ENCODE measurements at regions not wholly inside any gene's neighbourhood (a gene's known extent, or its start where the extent isn't known, plus 50 kb on each side); places are given as distances from the start of the nearest gene placed in this dataset.

DNA sequence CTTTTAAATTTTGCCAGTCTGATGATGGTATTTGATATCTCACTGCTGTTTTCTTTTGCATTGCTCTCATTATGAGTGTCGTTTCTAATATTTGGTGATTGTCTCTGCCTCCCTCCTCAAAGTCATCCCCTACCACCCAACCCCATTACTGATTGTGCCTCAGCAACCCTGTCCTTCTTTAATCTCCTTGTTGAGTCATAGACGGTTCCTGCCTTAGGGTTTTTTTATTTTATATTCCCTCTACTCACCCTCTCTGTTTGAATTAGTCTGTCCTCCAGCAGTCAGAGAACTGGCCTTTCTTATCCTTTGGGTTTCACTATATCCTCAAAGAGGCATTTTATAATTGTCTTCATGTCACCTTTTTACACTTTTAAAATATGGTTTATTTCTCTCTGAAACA lies 409.3 kb upstream of the CPEB2 start:
- no peak for DNase-seq

DNA sequence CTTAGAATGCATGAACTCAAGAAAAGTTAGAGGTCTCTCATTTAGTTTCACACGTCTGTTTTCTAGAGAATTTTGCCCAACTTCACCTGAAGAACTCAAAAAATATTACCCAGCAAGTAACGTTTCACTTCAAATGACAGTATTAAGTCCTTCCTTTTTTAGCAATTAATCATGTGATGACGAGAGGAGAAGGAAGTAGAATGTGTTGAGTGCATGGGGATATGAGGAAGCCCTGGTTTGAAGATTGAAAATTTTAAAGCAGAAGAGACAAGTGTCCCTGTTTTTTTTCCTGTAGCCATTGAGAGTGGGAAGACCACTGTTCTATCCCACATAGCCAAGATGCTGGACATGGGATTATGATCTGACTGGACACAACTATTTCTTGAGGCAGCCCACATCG lies 406.3 kb upstream of the CPEB2 start:
- no peak for DNase-seq

DNA sequence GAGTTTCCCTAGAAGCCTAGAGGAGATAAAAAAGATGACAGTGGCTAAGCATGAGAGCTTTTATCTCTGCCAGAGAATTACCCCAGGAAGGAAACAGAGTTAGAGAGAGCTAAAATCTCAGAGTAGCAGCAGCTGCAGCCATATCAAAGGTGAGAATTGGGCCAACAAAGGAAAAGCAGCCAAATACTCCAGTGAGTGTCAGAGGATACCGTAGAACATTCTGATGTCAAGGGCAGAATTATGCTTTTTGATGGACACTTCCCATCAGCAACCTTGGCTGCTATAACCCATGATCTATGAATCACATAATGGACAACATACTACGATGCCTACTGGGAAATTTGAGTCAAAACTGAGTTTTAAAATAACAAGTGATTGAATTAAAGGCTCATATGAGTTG lies 405.8 kb upstream of the CPEB2 start:
- no peak for DNase-seq

DNA sequence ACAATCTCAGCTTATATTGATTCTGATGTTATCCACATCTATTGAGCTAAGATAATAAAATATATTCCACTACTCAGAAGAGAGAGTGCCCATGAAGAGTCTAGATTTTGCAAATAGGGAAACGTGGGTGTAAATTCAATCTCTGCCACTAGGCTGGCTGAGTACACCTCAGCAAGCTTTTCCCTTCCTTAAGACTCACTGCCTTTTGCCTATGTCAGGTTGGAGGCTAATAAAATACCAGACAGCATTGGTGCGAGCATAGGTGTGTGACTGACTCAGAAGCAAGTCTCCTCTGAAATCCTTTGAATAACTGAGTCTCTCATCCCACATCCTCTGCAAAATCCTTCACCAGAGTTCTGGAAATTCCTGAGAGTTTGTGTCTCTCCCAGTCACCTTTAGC lies 405.4 kb upstream of the CPEB2 start:
- no peak for DNase-seq

DNA sequence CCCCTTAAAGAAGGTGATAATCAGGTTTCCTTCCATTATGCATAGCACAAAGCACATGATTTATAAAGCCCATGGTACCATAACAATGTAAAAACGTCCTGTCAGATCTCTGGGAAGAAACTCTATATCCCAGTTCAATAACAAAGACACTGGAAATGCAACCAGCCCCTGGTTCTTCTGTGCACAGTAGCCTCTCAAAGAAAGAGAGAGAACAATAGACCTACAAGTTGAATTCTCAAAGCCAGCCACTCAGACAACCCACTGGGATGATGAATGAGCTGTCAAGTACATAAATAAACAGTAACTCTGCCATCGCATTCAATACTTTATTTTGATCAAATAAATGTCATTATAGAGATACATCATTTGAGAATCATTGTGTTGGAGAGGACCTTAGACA lies 400.1 kb upstream of the CPEB2 start:
- DNase-seq: no peak

DNA sequence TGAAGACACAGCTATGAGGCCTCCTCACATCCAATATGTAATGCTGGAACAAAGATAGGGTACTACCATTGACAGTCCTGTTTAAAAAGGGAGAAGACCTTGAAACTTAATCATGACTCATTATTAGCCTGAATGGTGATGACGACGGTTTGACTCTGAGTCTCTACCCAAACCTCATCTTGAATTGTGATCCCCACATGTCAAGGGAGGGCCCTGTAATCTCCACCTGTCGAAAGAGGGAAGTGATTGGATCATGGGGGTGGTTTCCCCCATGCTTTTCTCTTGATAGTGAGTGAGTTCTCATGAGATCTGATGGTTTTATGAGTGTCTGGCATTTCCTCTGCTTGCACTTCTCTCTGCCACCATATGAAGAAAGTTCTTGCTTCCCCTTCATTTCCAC lies 395.3 kb upstream of the CPEB2 start:
- DNase-seq: no peak

DNA sequence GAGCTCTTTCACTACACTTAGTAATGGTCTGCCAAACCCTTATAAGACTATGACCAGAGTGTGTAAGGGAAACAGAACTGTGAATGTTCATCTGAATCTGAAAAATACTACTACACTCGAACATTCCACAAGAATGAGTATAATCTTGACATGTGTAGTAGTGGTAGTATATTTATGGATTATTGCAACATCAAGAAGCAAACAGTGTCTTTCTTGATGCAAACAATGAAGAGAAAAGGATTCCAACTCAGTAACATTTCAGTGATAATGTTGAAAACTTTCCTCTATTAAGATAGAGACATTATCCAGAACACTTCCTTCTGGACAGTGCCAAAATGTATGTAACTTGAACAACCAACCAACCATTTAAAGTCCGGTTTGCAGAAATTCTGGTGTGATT lies 394.7 kb upstream of the CPEB2 start:
- no peak for DNase-seq

DNA sequence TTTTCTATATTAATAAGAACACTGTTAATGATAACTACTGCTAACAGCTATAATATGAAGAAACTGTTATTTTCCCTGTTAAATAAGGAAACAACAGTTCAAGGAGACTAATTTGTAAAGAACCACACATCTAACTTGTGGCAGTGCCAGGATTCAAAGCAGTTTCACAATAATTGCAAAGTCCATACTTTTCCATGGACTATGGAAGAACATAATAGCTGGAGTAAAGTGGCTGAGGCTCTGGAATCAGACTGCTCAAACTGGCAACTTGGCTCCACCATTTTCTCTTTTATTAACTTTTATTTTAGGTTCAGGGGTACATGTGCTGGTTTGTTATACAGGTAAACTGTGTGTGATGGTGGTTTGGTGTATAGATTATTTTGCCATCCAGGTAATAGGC lies 393.7 kb upstream of the CPEB2 start:
- DNase-seq: no peak

DNA sequence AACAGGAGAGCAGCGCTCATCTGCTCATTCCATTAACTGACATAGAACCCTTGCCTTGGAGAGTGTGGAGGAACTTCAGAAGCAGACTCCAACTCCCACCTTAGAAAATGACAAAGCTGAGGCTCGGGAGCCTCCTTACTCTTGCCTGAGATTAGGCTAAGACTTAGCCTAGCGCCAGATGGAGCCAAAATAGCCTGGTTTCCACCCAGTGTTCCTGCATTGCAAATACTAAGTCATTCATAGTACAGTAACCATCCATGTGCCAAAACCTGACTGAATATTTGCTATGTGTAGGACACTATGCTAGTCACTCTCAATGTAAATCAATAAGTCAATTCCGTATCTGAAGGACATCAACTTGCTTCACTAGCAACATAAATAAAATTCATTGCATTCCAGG lies 387.4 kb upstream of the CPEB2 start:
- no peak for DNase-seq

DNA sequence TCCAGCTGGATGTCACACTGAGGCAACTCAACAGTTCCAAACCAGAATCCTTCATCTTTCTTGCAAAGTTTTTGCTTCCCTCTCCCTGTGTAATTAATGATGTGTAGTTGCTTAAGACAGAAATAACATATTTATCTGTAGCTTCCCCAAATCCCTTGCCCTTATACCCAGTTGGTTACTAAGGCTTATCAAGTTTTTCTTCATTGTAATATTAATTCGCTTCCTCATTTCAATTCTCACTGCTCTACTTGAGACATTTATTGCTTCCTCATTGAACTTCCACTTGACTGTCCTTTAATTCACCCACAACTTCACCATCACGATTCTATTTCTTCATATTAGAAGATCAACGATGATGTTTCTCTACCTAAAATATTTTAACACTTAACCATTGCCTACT lies 386.6 kb upstream of the CPEB2 start:
- DNase-seq: no peak

DNA sequence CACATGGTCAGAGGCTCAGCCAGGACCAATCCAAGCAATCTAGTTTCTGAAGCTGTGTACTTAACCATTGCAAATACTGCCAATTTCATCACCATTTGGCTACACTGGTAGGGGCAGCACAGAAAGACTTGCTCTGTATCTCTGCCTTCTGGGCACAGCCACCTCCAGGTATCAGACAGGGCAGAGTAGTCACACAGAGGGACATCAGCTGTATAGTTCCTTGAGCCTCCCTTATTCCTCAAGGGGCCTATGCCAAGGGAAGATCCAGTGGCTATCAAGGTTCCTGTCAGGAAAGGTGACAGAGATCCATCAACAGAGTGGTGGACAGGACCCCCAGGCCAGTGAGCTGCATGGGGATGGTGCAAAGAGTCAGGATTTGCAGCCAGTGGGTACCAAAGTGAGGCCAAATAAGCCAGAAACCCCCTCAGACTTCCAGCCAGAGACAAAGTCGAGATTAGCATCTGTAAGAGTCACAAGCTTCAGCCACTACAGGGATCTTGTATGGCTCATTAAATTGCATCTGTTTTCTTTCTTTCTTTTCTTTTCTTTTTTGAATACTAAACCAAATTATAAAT lies 381.6 kb upstream of the CPEB2 start:
- no peak for DNase-seq

DNA sequence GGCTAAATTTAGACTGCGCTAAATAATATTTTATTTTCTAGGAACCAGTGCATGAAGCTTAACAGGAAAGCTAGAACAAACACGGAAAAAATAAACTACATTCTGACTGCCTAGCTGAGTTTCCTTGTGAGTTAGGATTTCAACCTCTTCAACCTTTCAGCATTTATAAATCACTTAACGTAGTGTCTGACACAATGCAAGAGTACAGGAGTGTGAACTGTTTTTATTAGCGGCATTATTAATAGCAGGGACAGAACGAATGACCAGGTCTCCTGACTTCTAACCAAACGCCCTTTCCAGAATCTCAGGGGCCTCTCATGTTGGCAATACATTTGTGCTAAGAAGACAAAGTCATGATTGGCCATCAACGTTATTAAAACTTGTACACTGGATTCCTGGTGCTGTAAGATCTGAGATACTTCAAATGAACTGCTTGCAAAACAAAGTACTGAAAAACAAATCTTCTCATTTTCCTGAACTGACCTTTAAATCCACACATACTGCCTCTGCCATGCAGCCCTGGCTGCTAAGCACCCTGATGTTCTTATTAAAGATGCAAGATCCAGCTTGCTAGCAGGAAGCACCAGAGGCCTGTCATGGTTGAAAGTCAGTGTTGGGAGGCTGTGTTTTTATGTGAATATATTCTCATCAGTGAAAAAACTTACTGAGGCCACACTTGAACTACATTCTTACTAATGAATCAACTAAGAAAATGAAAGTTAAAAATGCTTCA lies 380.4 kb upstream of the CPEB2 start:
- no peak for DNase-seq

DNA sequence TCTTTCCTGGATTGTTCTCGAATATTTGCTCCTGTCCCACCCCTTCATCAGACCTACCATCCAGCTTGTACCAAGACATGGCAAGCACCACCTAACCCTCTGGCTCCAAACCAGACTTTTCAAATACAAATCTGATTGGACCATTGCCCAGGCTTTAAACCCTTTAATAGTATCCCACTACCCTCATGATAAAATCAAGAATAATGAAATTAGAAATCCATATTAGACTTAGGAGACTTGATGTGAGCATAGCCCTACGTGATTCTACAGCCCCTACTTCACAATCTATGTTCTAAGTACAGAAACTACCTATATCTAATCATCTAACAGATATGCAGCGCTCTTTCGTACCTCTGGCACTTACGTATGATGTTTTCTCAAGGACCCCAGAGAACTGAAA lies 375.2 kb upstream of the CPEB2 start:
- DNase-seq: no peak

DNA sequence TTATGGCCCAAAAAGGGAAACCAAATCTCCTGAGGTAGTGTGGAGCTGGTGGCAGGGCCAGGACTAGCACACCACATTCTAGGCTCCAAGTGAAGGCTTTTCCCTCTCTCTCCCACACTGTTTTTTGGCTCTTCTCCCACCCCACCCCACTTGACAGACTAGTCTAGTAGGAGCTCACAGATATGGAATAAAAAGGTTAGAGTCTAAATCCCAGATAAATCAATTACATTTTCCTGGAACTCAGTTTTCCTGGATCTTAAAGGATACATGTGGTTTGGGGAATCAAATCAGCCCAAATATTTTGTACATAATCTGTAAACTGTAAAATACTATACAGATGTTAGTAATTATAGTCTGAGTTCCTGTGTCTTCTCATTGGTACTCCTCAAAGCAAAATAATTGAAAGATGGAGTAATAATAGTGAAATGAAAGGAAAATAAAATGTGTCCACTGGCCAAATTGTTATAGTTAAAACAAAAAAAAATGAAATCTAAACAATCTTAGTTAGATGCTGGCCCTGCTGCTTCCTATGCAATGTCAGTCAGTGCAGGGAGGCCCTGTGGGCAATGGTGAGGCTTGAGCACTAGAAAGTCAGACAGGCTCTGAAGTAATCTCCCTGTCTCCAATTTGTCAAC lies 370.4 kb upstream of the CPEB2 start:
- no peak for DNase-seq

DNA sequence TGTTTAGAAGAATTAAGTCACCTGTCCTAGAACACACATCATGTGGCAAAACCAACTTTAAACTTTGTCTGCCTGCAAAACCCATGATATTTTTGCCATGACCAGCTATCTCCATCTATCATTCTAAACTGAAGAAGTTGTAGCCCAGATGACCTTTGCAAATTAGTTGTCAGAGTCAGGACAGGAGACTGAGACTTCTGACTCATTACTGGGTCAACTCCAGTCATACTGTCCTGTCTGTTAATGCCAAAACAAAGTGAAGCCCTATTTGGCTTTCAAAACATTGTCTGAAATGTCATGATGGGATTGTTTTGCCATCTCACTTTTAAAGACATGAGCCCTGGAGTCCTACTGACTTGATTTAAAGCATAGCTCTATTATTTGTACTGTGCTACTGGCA lies 365.7 kb upstream of the CPEB2 start:
- no peak for DNase-seq

DNA sequence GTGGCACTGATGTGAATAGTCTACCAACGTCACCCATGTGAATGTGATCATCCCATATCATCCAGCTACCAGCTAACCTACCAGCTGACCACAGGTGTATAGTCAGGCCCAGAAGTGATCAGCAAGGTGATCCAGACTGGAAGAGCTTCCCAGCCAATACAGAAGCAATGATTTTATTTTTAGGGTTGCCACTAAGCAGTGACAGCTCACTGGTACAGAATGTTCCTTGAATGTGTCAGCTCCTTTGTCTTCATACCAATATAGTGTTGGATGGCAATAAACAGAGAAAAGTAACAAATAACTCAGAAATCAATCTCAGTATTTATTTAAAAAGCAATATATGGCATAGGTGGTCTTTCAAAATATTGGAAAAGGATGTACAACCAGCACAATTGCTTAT lies 361.8 kb upstream of the CPEB2 start:
- DNase-seq: no peak

DNA sequence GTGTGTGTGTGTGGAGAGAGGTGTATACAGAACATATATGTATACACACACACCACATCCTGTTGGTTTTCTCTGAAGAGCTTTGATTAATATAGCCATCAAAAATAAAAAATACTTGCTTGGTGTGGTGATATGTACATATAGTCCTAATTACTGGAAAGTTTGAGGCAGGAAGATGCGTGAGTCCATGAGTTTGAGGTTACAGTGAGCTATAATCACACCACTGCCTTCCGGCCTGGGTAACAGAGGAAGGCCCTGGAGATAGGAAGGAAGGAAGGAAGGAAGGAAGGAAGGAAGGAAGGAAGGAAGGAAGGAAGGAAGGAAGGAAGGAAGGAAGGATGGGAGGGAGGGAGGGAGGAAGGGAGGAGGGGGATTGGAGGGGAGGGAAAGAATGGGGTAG lies 360.4 kb upstream of the CPEB2 start:
- no peak for DNase-seq

DNA sequence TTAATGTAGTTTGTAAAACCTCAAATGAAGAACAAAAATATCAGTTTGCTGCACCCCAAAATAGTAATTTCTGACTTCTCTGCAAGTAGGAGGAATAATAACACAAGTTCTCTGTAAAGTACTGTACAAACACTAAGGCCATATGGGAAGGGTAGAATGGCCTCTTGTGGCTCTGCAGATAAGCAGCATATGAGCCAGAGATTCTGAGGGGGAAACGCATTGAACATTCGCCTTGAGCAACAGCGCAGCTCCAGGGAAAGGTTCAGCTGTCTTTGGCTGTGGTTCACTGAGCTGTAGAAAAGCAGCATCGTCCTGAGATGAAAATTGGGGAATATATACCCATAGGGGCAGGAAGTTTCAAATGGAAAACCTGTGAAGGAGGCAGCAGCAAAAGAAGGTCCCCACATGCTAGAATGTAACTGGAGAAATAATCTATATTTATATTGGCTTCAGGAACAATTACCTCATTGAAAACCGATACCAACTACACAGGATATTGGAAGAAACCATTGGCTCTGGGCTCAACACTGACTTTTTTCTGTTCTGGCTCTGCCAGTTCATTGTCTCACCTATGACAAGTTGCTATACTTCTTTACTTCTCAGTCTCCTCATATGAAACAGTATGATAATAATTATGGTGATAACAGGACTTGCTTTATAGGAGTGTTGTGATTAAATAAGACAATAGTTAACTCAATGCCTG lies 357.6 kb upstream of the CPEB2 start:
- DNase-seq: no peak

DNA sequence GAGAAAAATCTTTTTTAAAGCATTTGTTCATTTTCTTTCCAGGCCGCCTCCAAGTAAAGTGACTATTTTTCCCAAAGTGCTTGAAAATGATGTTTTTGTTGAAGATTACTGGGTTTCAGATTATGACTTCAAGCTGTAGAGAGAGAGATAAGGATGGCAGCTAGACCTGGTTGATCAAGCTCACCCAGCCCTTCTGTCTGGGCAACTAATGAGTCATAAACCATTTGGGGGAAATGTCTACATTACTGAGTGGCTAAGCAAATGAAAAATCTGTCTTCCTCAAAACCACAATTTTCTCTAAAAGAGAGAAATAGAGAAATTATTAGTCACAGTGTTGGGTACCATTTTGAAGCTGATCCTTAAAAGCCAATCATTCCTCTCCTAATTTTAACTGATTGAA lies 355.4 kb upstream of the CPEB2 start:
- DNase-seq: no peak

DNA sequence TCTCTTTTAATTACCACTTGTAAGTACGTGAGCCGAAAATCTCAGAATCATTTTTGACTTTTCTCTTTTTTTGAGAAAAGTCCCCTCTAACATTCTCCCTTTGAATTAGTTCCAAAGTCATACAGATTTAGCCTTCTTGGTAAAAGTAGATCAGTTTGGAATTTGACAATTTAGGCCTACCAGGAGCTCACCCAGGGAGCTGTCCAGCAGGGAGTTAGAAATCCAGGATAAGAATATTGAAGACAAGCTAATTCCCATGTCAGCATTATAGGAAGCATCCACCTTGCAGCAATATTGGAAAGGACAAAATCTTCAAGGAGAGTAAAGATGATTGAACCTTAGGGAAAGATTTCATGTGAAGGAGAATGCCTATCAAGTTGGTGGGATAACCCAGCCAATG lies 352.2 kb upstream of the CPEB2 start:
- no peak for DNase-seq

DNA sequence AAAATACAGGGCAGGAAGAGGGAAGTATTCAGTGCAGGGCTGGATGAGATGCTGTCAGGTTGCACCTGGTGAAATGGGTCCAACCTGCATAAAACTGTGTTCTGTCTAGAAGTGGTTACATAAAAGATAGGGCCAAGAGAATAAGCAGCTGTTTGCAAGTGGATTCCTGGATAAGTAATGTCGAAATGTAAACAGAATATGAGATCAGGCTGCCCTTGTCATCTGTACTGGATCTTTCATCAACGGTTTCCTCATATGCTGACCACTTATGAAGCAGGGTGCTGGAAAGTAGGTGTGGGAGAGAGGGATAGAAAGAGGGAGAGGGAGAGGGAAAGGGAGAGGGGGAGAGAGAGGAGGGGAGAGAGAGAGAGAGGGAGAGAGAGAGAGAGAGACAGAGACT lies 349.8 kb upstream of the CPEB2 start:
- DNase-seq: no peak

DNA sequence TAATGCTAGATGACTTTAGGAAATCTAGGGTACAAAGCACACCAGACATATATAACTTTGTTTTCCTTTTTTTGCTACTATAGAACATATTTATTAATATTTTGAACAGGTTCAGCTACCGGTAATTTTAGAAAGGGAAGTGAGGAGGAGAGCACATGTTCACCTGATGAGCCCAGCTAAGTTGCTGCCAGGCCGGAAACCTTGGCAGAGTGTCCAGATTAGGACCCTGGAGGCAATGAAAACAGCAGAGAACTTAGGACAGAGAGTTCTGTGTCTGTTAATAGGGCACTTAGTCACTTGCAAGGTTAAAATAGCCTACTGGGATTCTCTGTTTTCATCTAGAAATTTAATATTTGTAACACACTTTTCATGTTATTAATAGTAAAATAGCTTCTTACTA lies 348.9 kb upstream of the CPEB2 start:
- no peak for DNase-seq

DNA sequence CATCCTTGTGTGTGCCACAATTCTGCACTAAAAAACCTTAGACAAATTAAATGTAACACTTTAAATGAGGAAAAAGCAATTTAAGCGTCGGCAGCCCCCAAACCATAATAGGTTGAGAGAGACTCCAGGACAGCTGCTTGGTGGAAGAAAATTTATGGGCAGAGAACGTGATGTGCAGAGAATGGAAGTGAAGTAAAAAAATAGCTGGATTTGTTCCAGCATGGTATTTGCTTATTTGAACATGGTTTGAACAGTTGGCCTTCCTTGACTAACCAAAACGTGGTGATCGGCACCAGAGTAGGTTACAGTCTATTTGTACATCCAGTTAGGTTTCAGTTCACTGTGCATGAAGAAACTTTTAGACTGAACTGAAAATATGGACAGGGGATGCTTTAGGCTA lies 343.0 kb upstream of the CPEB2 start:
- DNase-seq: no peak

DNA sequence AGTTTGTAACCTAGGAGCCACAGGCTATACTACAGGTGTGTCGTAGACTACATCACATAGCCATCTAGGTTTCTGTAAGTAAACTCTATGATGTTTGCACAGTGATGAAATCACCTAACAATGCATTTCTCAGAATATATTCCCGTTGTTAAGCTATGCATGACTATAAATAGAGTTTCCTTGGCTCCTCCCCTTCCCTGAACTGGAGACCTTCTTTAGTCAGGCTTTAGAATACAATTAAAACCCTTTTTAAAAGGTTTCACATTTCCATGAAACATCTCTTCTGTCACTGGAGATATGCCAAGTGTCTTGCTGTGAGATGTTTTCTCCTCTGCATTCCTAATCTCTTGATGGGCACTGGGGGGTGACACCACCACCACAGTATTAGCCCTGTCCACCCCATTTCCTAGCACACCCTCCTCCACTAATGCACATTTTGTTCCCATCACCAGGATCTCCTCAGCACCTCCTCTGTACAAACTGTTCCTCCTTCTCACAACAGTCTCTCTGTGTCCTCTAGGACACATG lies 334.6 kb upstream of the CPEB2 start:
- DNase-seq: no peak

Measured in activated CD4-positive, CD25-positive, alpha-beta regulatory T cell (primary cell).